Mesendoderm (in vitro differentiated cells): ENCODE measurements at regions not wholly inside any gene's neighbourhood (a gene's known extent, or its start where the extent isn't known, plus 50 kb on each side); places are given as distances from the start of the nearest gene placed in this dataset.

Experiments
- DNase-seq: peaks from one replicate; pipeline ENCODE4 v3.0.0; 2013
- H2AK5ac ChIP-seq: 2 replicates; pipeline ENCODE4 v1.6.1; 2013; ENCODE audit warnings: low read length, inconsistent platforms
- H2BK120ac ChIP-seq: 2 replicates; pipeline ENCODE4 v1.6.1; 2013; ENCODE audit warnings: low read depth, mild to moderate bottlenecking, low read length, moderate library complexity, mixed read lengths
- H2BK15ac ChIP-seq: replicated peaks from 2 replicates; pipeline ENCODE4 v1.6.1; 2013; ENCODE audit warnings: low read depth, mild to moderate bottlenecking, moderate library complexity
- H2BK5ac ChIP-seq: 2 replicates; pipeline ENCODE4 v1.6.1; 2013; ENCODE audit warnings: low read length, inconsistent platforms
- H3K18ac ChIP-seq: 2 replicates; pipeline ENCODE4 v1.6.1; 2013; ENCODE audit warnings: mild to moderate bottlenecking, low read length, mixed read lengths
- H3K23ac ChIP-seq: one replicate; pipeline ENCODE4 v1.6.1; 2013; ENCODE audit warnings: low read length
- H3K27ac ChIP-seq: 2 replicates; pipeline ENCODE4 v1.5.1; 2013; ENCODE audit warnings: low read depth, mild to moderate bottlenecking, inconsistent platforms, low read length, moderate library complexity
- H3K27me3 ChIP-seq: 2 replicates; pipeline ENCODE4 v1.6.1; 2013; ENCODE audit warnings: low read length, control low read depth, mild to moderate bottlenecking, inconsistent platforms; ENCODE audit not compliant: insufficient read depth, poor library complexity
- H3K36me3 ChIP-seq: 2 replicates; pipeline ENCODE4 v1.6.1; 2013; ENCODE audit warnings: low read length, inconsistent platforms; ENCODE audit not compliant: control insufficient read depth, insufficient read depth
- H3K4ac ChIP-seq: one replicate; pipeline ENCODE4 v1.6.1; 2013; ENCODE audit warnings: low read depth, mild to moderate bottlenecking, low read length, moderate library complexity
- H3K4me1 ChIP-seq: 2 replicates; pipeline ENCODE4 v1.6.1; 2013; ENCODE audit warnings: low read depth, low read length, inconsistent platforms; ENCODE audit not compliant: control insufficient read depth
- H3K4me2 ChIP-seq: 2 replicates; pipeline ENCODE4 v1.6.1; 2013; ENCODE audit warnings: low read length
- H3K4me3 ChIP-seq: 2 replicates; pipeline ENCODE4 v1.5.1; 2013; ENCODE audit warnings: mild to moderate bottlenecking, low read length
- H3K56ac ChIP-seq: one replicate; pipeline ENCODE4 v1.6.1; 2013; ENCODE audit warnings: low read length
- H3K79me1 ChIP-seq: 2 replicates; pipeline ENCODE4 v1.6.1; 2013; ENCODE audit warnings: low read length, inconsistent platforms
- H3K79me2 ChIP-seq: 2 replicates; pipeline ENCODE4 v1.6.1; 2013; ENCODE audit warnings: mild to moderate bottlenecking, low read length; ENCODE audit not compliant: control insufficient read depth, insufficient read depth
- H3K9ac ChIP-seq: 2 replicates; pipeline ENCODE4 v1.6.1; 2013; ENCODE audit warnings: low read length, inconsistent platforms
- H4K5ac ChIP-seq: one replicate; pipeline ENCODE4 v1.6.1; 2013; ENCODE audit warnings: low read length
- H4K8ac ChIP-seq: one replicate; pipeline ENCODE4 v1.6.1; 2013; ENCODE audit warnings: low read depth, mild to moderate bottlenecking, control low read depth, low read length, moderate library complexity
- WGBS: extraction: QIAGEN DNeasy Blood & Tissue Kit; methylation state at CpG from one replicate; pipeline ENCODE4 v1.1.7; 2013; ENCODE audit warnings: low lambda C conversion rate, missing lambda C conversion rate; ENCODE audit not compliant: insufficient coverage; ENCODE audit errors: extremely low coverage; 5-methylcytosine and 5-hydroxymethylcytosine counted together

- no peak overlapping the region for H2BK15ac ChIP-seq
- no peaks in the 10 kb centered on the region for H3K27me3 ChIP-seq
- H3K79me1 ChIP-seq, result no peaks in the 10 kb centered on the region
- no peak overlapping the region for H3K4me2 ChIP-seq
- no peaks in the 10 kb centered on the region for H3K79me2 ChIP-seq
- H3K18ac ChIP-seq, result no peak overlapping the region
- H2BK5ac ChIP-seq, result no peak overlapping the region
- H3K4me3 ChIP-seq, result no peak overlapping the region
- no peak overlapping the region for H3K4ac ChIP-seq
- WGBS, result no CpG with 5 or more reads among the region's 10 CpGs
- DNase-seq, result no peak
- no peaks in the 10 kb centered on the region for H3K4me1 ChIP-seq
- H3K27ac ChIP-seq, result no peak overlapping the region
- H4K8ac ChIP-seq, result no peak overlapping the region
- no peaks in the 10 kb centered on the region for H3K36me3 ChIP-seq
- no peak overlapping the region for H2BK120ac ChIP-seq
- no peak overlapping the region for H2AK5ac ChIP-seq
- H3K9ac ChIP-seq, result no peak overlapping the region
- no peak overlapping the region for H4K5ac ChIP-seq
- no peak overlapping the region for H3K23ac ChIP-seq
- no peak overlapping the region for H3K56ac ChIP-seq
Measured at GRCh38 chr12:107335802-107336570, 242.6 kb upstream of the CRY1 start.

GRCh38 chr12:107336695-107337094 is 243.3 kb upstream of the CRY1 start:
- Histone ChIP-seq H3K79me1 (no peaks in the 10 kb centered on the region), H3K23ac (no peak overlapping the region), H2AK5ac (no peak overlapping the region), H3K18ac (no peak overlapping the region), H3K4me2 (no peak overlapping the region), H3K27ac (no peak overlapping the region), H4K8ac (no peak overlapping the region), H3K4me3 (no peak overlapping the region), H2BK5ac (no peak overlapping the region), H3K4ac (no peak overlapping the region), H2BK15ac (no peak overlapping the region), H3K79me2 (no peaks in the 10 kb centered on the region), H3K56ac (no peak overlapping the region), H3K9ac (no peak overlapping the region), H3K27me3 (no peaks in the 10 kb centered on the region), H2BK120ac (no peak overlapping the region), H3K36me3 (no peaks in the 10 kb centered on the region), H4K5ac (no peak overlapping the region), H3K4me1 (no peaks in the 10 kb centered on the region)
- no CpG with 5 or more reads among the region's 4 CpGs for WGBS
- no peak for DNase-seq

- no peak overlapping the region for H3K4me3 ChIP-seq
- no peak for DNase-seq
- H4K8ac ChIP-seq, result no peak overlapping the region
- H2AK5ac ChIP-seq, result no peak overlapping the region
- H3K27me3 ChIP-seq, result no peaks in the 10 kb centered on the region
- H2BK5ac ChIP-seq, result no peak overlapping the region
- H3K9ac ChIP-seq, result no peak overlapping the region
- no CpG with 5 or more reads among the region's 9 CpGs for WGBS
- no peaks in the 10 kb centered on the region for H3K36me3 ChIP-seq
- no peak overlapping the region for H3K27ac ChIP-seq
- H3K23ac ChIP-seq, result no peak overlapping the region
- no peaks in the 10 kb centered on the region for H3K79me2 ChIP-seq
- no peak overlapping the region for H3K4ac ChIP-seq
- no peaks in the 10 kb centered on the region for H3K79me1 ChIP-seq
- no peak overlapping the region for H4K5ac ChIP-seq
- no peak overlapping the region for H3K4me2 ChIP-seq
- H3K56ac ChIP-seq, result no peak overlapping the region
- H3K4me1 ChIP-seq, result no peaks in the 10 kb centered on the region
- no peak overlapping the region for H3K18ac ChIP-seq
- H2BK120ac ChIP-seq, result no peak overlapping the region
- H2BK15ac ChIP-seq, result no peak overlapping the region
Measured at GRCh38 chr12:107337346-107338095, 244.2 kb upstream of the CRY1 start.

GRCh38 chr12:107339487-107339886 is 246.1 kb upstream of the CRY1 start:
- Histone ChIP-seq H4K8ac (no peak overlapping the region), H3K4me2 (no peak overlapping the region), H3K4me1 (no peaks in the 10 kb centered on the region), H3K27ac (no peak overlapping the region), H3K23ac (no peak overlapping the region), H3K27me3 (no peaks in the 10 kb centered on the region), H2BK5ac (no peak overlapping the region), H3K4ac (no peak overlapping the region), H3K18ac (no peak overlapping the region), H2AK5ac (no peak overlapping the region), H3K79me2 (no peaks in the 10 kb centered on the region), H3K9ac (no peak overlapping the region), H3K4me3 (no peak overlapping the region), H2BK120ac (no peak overlapping the region), H3K79me1 (no peaks in the 10 kb centered on the region), H3K36me3 (no peaks in the 10 kb centered on the region), H3K56ac (no peak overlapping the region), H2BK15ac (no peak overlapping the region), H4K5ac (no peak overlapping the region)
- WGBS, result no CpG with 5 or more reads among the region's 4 CpGs
- DNase-seq, result no peak

- H4K8ac ChIP-seq, result no peak overlapping the region
- no peak overlapping the region for H2BK5ac ChIP-seq
- no peaks in the 10 kb centered on the region for H3K79me2 ChIP-seq
- no peaks in the 10 kb centered on the region for H3K36me3 ChIP-seq
- no peaks in the 10 kb centered on the region for H3K4me1 ChIP-seq
- H2BK120ac ChIP-seq, result no peak overlapping the region
- DNase-seq, result no peak
- no peaks in the 10 kb centered on the region for H3K27me3 ChIP-seq
- H3K4me3 ChIP-seq, result no peak overlapping the region
- no peak overlapping the region for H3K56ac ChIP-seq
- no peak overlapping the region for H3K18ac ChIP-seq
- H3K4me2 ChIP-seq, result no peak overlapping the region
- H3K27ac ChIP-seq, result no peak overlapping the region
- no peak overlapping the region for H3K9ac ChIP-seq
- H3K79me1 ChIP-seq, result no peaks in the 10 kb centered on the region
- H2AK5ac ChIP-seq, result no peak overlapping the region
- no peak overlapping the region for H4K5ac ChIP-seq
- H2BK15ac ChIP-seq, result no peak overlapping the region
- no peak overlapping the region for H3K23ac ChIP-seq
- H3K4ac ChIP-seq, result no peak overlapping the region
- no CpG with 5 or more reads among the region's 2 CpGs for WGBS
Measured at GRCh38 chr12:107339932-107340331, 246.6 kb upstream of the CRY1 start.
